ENCODE measurements at regions not wholly inside any gene's neighbourhood (a gene's known extent, or its start where the extent isn't known, plus 50 kb on each side); places are given as distances from the start of the nearest gene placed in this dataset.
"Not testable (repeated sequence)": the region's sequence is repeated elsewhere in the genome, so short reads cannot be mapped to it uniquely, and the experiment has no call there.

DNA sequence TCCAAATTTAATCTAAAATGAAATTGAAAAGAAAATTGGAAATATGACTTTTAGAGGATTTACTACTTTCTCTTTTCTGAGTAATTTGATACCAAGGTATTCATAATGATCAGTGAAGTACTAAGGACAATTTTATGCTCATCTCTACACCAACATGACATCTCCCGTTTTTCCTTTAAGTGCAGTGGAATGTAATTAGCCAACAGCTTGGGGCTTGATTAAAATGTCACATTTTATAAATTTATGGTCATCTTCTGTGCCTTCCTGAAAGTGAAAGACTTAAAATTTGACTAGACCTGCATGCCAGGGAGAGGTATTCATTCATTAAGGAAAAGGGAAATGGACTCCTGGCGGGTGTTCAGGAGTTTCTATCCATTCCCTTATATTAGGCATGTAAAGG is 228.2 kb upstream of the CNTN3 start:
- 42 to 49% (median 45%) methylated on average over 2 of the region's 2 CpGs for WGBS, 3 donors
- Histone ChIP-seq H3K4me1 (no peaks in the 10 kb centered on the region), H3K4me3 (no peak overlapping the region), H3K9me3 (no peaks in the 10 kb centered on the region), H3K27me3 (ENCODE audit: insufficient read depth in 3 of 3, low read length in 2 of 3) (no peaks in the 10 kb centered on the region), H3K27ac (no peak overlapping the region), H3K36me3 (ENCODE audit: insufficient read depth in 1 of 2, low read depth in 1 of 2) (no peaks in the 10 kb centered on the region)
- ATAC-seq (no peak), DNase-seq (no peak)
- TF ChIP-seq, protein P1, sequence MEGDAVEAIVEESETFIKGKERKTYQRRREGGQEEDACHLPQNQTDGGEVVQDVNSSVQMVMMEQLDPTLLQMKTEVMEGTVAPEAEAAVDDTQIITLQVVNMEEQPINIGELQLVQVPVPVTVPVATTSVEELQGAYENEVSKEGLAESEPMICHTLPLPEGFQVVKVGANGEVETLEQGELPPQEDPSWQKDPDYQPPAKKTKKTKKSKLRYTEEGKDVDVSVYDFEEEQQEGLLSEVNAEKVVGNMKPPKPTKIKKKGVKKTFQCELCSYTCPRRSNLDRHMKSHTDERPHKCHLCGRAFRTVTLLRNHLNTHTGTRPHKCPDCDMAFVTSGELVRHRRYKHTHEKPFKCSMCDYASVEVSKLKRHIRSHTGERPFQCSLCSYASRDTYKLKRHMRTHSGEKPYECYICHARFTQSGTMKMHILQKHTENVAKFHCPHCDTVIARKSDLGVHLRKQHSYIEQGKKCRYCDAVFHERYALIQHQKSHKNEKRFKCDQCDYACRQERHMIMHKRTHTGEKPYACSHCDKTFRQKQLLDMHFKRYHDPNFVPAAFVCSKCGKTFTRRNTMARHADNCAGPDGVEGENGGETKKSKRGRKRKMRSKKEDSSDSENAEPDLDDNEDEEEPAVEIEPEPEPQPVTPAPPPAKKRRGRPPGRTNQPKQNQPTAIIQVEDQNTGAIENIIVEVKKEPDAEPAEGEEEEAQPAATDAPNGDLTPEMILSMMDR (IDR thresholded peaks at IDR 0.05): no peak
- intact Hi-C loops (cut with DNase I): no loop called here

GRCh38 chr3:74842141-74842540 is 227.7 kb upstream of the CNTN3 start:
- ATAC-seq (no peak), DNase-seq (no peak)
- H3K4me3 ChIP-seq: no peak overlapping the region
- H3K27me3 ChIP-seq (ENCODE audit: insufficient read depth in 3 of 3, low read length in 2 of 3): no peaks in the 10 kb centered on the region
- WGBS, 3 donors: 11 to 19% (median 13%) methylated on average over 1 of the region's 1 CpG
- intact Hi-C loops (cut with DNase I): no loop called here
- no peaks in the 10 kb centered on the region for H3K36me3 ChIP-seq (ENCODE audit: insufficient read depth in 1 of 2, low read depth in 1 of 2)
- TF ChIP-seq, protein P1 (IDR thresholded peaks at IDR 0.05): no peak
- no peaks in the 10 kb centered on the region for H3K9me3 ChIP-seq
- no peak overlapping the region for H3K27ac ChIP-seq
- no peaks in the 10 kb centered on the region for H3K4me1 ChIP-seq

- WGBS, 3 donors: 38 to 47% (median 45%) methylated on average over 2 of the region's 2 CpGs
- ATAC-seq: no peak
- Histone ChIP-seq H3K4me1 (no peaks in the 10 kb centered on the region), H3K4me3 (no peak overlapping the region), H3K9me3 (no peaks in the 10 kb centered on the region), H3K27ac (no peak overlapping the region), H3K27me3 (ENCODE audit: insufficient read depth in 3 of 3, low read length in 2 of 3) (no peaks in the 10 kb centered on the region), H3K36me3 (ENCODE audit: insufficient read depth in 1 of 2, low read depth in 1 of 2) (no peaks in the 10 kb centered on the region)
- no peak for DNase-seq
- intact Hi-C loops (cut with DNase I): no loop called here
- TF ChIP-seq, protein P1 (IDR thresholded peaks at IDR 0.05): no peak
Measured at GRCh38 chr3:74839566-74839965, 225.1 kb upstream of the CNTN3 start.

GRCh38 chr3:74832925-74833324 is 218.5 kb upstream of the CNTN3 start:
- intact Hi-C loops (cut with DNase I): no loop called here
- H3K36me3 ChIP-seq (ENCODE audit: insufficient read depth in 1 of 2, low read depth in 1 of 2): no peaks in the 10 kb centered on the region

GRCh38 chr3:74830845-74831244 is 216.4 kb upstream of the CNTN3 start:
- H3K27ac ChIP-seq; DNase-seq; H3K36me3 ChIP-seq (ENCODE audit: insufficient read depth in 1 of 2, low read depth in 1 of 2); ATAC-seq; intact Hi-C loops (cut with DNase I); H3K4me1 ChIP-seq; H3K4me3 ChIP-seq; H3K27me3 ChIP-seq (ENCODE audit: insufficient read depth in 3 of 3, low read length in 2 of 3); H3K9me3 ChIP-seq: not testable (repeated sequence)
- WGBS, 3 donors: 74 to 80% (median 78%) methylated on average over 5 of the region's 5 CpGs

More at GRCh38 chr3:74832925-74833324, 218.5 kb upstream of the CNTN3 start:
- WGBS, 3 donors: 74 to 78% (median 75%) methylated on average over 6 of the region's 6 CpGs
- TF ChIP-seq, protein P1 (IDR thresholded peaks at IDR 0.05): no peak
- H3K4me3 ChIP-seq: no peak overlapping the region
- H3K27ac ChIP-seq: no peak overlapping the region
- DNase-seq (no peak), ATAC-seq (no peak)
- no peaks in the 10 kb centered on the region for H3K27me3 ChIP-seq (ENCODE audit: insufficient read depth in 3 of 3, low read length in 2 of 3)
- no peaks in the 10 kb centered on the region for H3K9me3 ChIP-seq
- no peaks in the 10 kb centered on the region for H3K4me1 ChIP-seq

- H3K27me3 ChIP-seq (ENCODE audit: insufficient read depth in 3 of 3, low read length in 2 of 3); H3K9me3 ChIP-seq; ATAC-seq; DNase-seq; H3K4me1 ChIP-seq; intact Hi-C loops (cut with DNase I); H3K4me3 ChIP-seq; H3K36me3 ChIP-seq (ENCODE audit: insufficient read depth in 1 of 2, low read depth in 1 of 2); H3K27ac ChIP-seq: not testable (repeated sequence)
- WGBS, 3 donors: 93 to 96% (median 95%) methylated on average over 11 of the region's 11 CpGs
Measured at GRCh38 chr3:74825404-74825803, 210.9 kb upstream of the CNTN3 start.

All from psoas muscle (tissue), 7 donors.